ENCODE measurements at regions not wholly inside any gene's neighbourhood (a gene's known extent, or its start where the extent isn't known, plus 50 kb on each side); places are given as distances from the start of the nearest gene placed in this dataset.
"Not testable (repeated sequence)": the region's sequence is repeated elsewhere in the genome, so short reads cannot be mapped to it uniquely, and the experiment has no call there.

DNA sequence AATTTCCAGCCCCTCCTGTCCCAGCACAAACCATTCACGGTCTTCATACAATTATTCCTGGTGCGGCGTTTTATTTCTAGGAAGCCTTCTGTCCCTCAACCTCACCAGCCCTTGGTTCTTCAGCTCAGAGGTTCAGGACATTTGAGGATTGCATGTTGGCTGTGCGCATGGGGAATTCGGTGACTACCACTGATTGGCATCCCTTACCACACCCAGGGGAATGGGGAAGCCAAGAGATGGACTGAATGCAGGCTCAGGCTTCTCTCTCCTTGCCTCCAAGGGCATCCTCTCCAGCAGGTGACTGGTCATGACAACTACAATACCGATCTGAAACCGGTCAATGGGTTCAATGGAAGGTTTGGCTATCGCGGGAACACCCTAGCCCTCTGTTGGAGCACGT, 153.8 kb downstream of the MTHFS start:
- intact Hi-C loops (cut with DNase I), result no loop called here
- 85 to 89% (median 87%) methylated on average over 10 of the region's 10 CpGs for WGBS, 3 donors

DNA sequence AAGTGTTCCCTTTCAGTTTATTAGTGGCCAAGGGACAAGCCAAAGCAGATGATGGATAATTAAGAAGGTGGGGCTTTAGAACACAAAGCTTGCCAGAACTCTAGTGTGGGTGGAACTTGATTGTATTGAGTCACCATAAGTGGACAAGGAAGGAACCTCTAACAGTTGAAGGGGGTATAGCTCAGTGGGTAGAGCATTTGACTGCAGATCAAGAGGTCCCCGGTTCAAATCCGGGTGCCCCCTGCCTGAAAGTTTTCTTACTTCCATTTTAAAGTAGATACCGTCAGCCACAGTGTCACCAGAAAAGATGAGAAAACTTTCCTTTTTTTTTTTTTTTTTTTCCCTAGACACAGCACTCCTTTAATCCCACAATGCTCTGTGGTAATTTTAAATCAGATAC, 152.3 kb downstream of the MTHFS start:
- ATAC-seq; H3K36me3 ChIP-seq (ENCODE audit: insufficient read depth in 1 of 2, low read depth in 1 of 2); H3K4me1 ChIP-seq; H3K27ac ChIP-seq; DNase-seq; H3K4me3 ChIP-seq; H3K27me3 ChIP-seq (ENCODE audit: insufficient read depth in 3 of 3, low read length in 2 of 3); H3K9me3 ChIP-seq; intact Hi-C loops (cut with DNase I): not testable (repeated sequence)
- 61 to 75% (median 62%) methylated on average over 3 of the region's 3 CpGs for WGBS, 3 donors

More for the DNA sequence above, 153.8 kb downstream of the MTHFS start:
- H3K27me3 ChIP-seq (ENCODE audit: insufficient read depth in 3 of 3, low read length in 2 of 3), result no peaks in the 10 kb centered on the region
- ATAC-seq, result no peak
- H3K4me3 ChIP-seq, result no peak overlapping the region
- DNase-seq, result no peak
- no peak overlapping the region for H3K27ac ChIP-seq
- H3K4me1 ChIP-seq, result no peaks in the 10 kb centered on the region
- TF ChIP-seq, protein P1, sequence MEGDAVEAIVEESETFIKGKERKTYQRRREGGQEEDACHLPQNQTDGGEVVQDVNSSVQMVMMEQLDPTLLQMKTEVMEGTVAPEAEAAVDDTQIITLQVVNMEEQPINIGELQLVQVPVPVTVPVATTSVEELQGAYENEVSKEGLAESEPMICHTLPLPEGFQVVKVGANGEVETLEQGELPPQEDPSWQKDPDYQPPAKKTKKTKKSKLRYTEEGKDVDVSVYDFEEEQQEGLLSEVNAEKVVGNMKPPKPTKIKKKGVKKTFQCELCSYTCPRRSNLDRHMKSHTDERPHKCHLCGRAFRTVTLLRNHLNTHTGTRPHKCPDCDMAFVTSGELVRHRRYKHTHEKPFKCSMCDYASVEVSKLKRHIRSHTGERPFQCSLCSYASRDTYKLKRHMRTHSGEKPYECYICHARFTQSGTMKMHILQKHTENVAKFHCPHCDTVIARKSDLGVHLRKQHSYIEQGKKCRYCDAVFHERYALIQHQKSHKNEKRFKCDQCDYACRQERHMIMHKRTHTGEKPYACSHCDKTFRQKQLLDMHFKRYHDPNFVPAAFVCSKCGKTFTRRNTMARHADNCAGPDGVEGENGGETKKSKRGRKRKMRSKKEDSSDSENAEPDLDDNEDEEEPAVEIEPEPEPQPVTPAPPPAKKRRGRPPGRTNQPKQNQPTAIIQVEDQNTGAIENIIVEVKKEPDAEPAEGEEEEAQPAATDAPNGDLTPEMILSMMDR (IDR thresholded peaks at IDR 0.05), result no peak
- no peaks in the 10 kb centered on the region for H3K36me3 ChIP-seq (ENCODE audit: insufficient read depth in 1 of 2, low read depth in 1 of 2)
- peaks cover 5% of the 10 kb centered on the region for H3K9me3 ChIP-seq

DNA sequence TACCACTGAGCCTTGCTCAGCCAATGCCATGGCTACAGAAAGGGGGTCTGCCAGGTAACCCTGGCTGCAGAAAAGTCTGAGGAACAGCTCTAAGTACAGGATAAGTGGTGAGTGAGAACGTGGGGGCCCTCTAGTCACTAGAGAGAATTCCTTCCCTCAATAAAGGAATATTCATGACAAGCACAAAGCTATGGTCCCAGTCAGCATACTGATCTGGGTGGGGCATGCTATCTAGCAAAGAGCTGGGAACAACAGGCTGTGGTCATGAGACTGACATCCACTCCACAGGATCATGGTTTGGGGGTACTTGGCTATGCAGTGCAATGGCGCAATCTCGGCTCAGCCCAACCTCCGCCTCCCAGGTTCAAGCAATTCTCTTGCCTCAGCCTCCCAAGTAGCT, 140.4 kb downstream of the MTHFS start:
- ATAC-seq (no peak), DNase-seq (no peak)
- WGBS, 3 donors, result 82 to 91% (median 90%) methylated on average over 3 to 4 of the region's 4 CpGs
- H3K4me3 ChIP-seq, result no peak overlapping the region
- H3K27me3 ChIP-seq (ENCODE audit: insufficient read depth in 3 of 3, low read length in 2 of 3), result peaks cover 0 to 4% (median 0%) of the 10 kb centered on the region in 3 donors
- TF ChIP-seq, protein P1 (IDR thresholded peaks at IDR 0.05), result no peak
- H3K9me3 ChIP-seq, result no peaks in the 10 kb centered on the region
- H3K27ac ChIP-seq, result no peak overlapping the region
- no peaks in the 10 kb centered on the region for H3K4me1 ChIP-seq
- no peaks in the 10 kb centered on the region for H3K36me3 ChIP-seq (ENCODE audit: insufficient read depth in 1 of 2, low read depth in 1 of 2)
- intact Hi-C loops (cut with DNase I), result no loop called here

DNA sequence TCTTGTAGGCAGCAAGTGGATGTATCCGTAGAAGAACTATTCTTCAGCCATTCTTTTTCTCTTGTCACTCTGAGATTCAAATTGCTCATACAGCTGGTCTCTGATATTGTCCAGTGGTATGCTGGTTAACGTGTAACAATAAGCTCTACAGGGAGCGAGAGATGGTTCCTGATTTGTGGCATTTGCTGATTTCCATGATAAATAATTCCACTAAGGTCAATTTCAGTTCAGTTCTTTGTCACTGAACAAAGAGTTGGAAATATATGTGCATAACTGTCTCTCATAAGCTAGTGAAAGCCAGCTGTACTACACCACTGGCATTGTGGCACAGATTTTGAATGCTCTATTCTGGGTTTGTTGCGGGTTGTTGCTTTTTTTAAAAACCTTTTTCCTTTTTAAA, 131.7 kb downstream of the MTHFS start:
- no peak overlapping the region for H3K27ac ChIP-seq
- H3K9me3 ChIP-seq, result no peaks in the 10 kb centered on the region
- WGBS, 3 donors, result 75 to 78% (median 77%) methylated on average over 4 of the region's 4 CpGs
- no peaks in the 10 kb centered on the region for H3K27me3 ChIP-seq (ENCODE audit: insufficient read depth in 3 of 3, low read length in 2 of 3)
- H3K4me1 ChIP-seq, result no peaks in the 10 kb centered on the region
- ATAC-seq (no peak), DNase-seq (no peak)
- no peaks in the 10 kb centered on the region for H3K36me3 ChIP-seq (ENCODE audit: insufficient read depth in 1 of 2, low read depth in 1 of 2)
- no peak overlapping the region for H3K4me3 ChIP-seq
- intact Hi-C loops (cut with DNase I), result loop anchor here in 1 of 2 donors (5.0 kb wide), 1 partner anchor 87 kb away; no protein-coding TSS in a partner anchor
- TF ChIP-seq, protein P1 (IDR thresholded peaks at IDR 0.05), result no peak

DNA sequence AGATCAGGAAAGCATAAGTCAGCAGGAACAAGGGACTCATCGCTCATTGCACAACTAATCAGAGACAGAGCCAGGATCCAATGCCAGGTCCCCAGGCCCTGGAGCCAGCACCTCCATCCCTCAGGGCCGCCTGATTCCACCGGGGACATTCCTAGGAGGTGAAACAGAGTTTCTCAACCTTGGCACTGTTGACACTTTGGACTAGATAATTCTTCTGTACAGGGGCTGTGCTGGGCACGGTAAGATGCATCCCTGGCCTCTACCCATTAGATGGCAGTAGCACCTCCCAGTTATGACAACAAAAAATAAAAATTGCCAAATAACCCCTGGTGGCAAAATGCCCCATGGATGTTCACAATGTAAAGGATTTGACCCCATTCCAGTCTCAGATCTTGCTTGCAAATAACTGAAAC, 127.7 kb downstream of the MTHFS start:
- Histone ChIP-seq H3K4me1 (no peaks in the 10 kb centered on the region), H3K9me3 (no peaks in the 10 kb centered on the region), H3K27me3 (ENCODE audit: insufficient read depth in 3 of 3, low read length in 2 of 3) (peaks cover 0 to 4% (median 0%) of the 10 kb centered on the region in 3 donors), H3K4me3 (no peak overlapping the region), H3K27ac (no peak overlapping the region), H3K36me3 (ENCODE audit: insufficient read depth in 1 of 2, low read depth in 1 of 2) (no peaks in the 10 kb centered on the region)
- peak in 3 of 4 donors; percentile 35 to 72 (median 49) for ATAC-seq
- TF ChIP-seq, protein P1 (IDR thresholded peaks at IDR 0.05), result peak; percentile 33
- intact Hi-C loops (cut with DNase I), result loop anchor here in 1 of 2 donors (5.0 kb wide), 1 partner anchor 83 kb away; no protein-coding TSS in a partner anchor
- DNase-seq, result no peak
- WGBS, 3 donors, result 44 to 60% (median 51%) methylated on average over 4 of the region's 4 CpGs
